NT2/D1 (cell line): ENCODE measurements at regions not wholly inside any gene's neighbourhood (a gene's known extent, or its start where the extent isn't known, plus 50 kb on each side); places are given as distances from the start of the nearest gene placed in this dataset.

ENCODE experiments used
- SUZ12 ChIP-seq: IDR thresholded peaks from 2 replicates; pipeline ENCODE4 v1.6.1; 2011; ENCODE audit not compliant: insufficient read length, insufficient read depth; ENCODE audit errors: extremely low read depth
- ZNF274 ChIP-seq: IDR thresholded peaks from 2 replicates; pipeline ENCODE4 v1.6.1; 2011; ENCODE audit warnings: mild to moderate bottlenecking, low read depth, low read length

DNA sequence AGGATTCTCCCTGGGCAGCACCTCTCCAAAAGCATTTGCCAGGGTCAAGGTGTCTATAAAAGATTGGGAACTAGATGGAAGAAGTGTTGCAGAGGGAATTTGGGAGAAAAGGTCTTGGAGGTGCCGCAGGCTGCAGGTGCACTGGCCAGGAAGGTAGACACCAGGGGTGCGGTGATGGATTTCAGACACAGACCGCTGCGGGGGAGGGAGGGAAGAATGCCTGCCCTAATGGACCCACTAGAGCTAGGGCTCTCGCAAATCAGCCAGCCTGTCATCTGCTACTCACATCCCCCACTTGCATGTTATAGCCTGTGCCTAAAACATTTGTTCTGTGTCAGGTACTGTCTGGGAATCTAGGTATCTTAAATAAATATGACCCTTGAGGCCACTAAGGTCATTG lies 193.6 kb upstream of the SLC24A3 start:
- no peak for TF ChIP-seq SUZ12
- TF ChIP-seq ZNF274, result no peak
